Lower leg skin (tissue), 3 donors: ENCODE measurements at regions not wholly inside any gene's neighbourhood (a gene's known extent, or its start where the extent isn't known, plus 50 kb on each side); places are given as distances from the start of the nearest gene placed in this dataset.

Experiments
- POLR2A ChIP-seq, 2 donors: fragments of 450-650 bp; IDR thresholded peaks; one replicate each; pipeline ENCODE4 v1.6.1; 2016 to 2017; ENCODE audit warnings: antibody characterized with exemption in 2 of 2, mild to moderate bottlenecking in 1 of 2, moderate library complexity in 1 of 2
- TF ChIP-seq, protein P1 (sequence below), 3 donors: fragments of 450-650 bp; IDR thresholded peaks; one replicate each; pipeline ENCODE4 v1.5.1; 2016; ENCODE audit warnings: antibody characterized with exemption in 3 of 3, mild to moderate bottlenecking in 3 of 3, moderate library complexity in 2 of 3

DNA sequence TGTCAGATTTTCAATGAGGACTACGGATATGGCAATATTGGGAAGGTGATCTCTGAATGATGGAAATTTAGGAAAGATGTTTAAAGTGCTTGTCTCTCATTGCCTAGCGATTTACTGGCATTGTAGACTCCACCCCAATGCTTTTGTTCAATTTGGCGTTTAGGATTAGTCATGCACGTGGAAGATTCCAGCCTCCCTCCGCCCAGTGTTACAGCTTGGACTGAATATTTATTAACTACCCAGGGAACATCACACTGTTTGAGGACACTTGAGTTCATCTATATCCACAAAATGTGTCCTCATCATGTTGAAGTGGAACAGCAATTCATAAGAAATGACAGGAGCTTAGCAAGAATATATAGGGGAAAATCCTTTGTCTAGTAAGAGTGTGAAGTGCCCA lies 738.8 kb upstream of the RBFOX1 start:
- TF ChIP-seq, protein P1, sequence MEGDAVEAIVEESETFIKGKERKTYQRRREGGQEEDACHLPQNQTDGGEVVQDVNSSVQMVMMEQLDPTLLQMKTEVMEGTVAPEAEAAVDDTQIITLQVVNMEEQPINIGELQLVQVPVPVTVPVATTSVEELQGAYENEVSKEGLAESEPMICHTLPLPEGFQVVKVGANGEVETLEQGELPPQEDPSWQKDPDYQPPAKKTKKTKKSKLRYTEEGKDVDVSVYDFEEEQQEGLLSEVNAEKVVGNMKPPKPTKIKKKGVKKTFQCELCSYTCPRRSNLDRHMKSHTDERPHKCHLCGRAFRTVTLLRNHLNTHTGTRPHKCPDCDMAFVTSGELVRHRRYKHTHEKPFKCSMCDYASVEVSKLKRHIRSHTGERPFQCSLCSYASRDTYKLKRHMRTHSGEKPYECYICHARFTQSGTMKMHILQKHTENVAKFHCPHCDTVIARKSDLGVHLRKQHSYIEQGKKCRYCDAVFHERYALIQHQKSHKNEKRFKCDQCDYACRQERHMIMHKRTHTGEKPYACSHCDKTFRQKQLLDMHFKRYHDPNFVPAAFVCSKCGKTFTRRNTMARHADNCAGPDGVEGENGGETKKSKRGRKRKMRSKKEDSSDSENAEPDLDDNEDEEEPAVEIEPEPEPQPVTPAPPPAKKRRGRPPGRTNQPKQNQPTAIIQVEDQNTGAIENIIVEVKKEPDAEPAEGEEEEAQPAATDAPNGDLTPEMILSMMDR (IDR thresholded peaks at IDR 0.05) = no peak
- no peak for TF ChIP-seq POLR2A (IDR thresholded peaks at IDR 0.05)
